H1 (cell line): ENCODE measurements at regions not wholly inside any gene's neighbourhood (a gene's known extent, or its start where the extent isn't known, plus 50 kb on each side); places are given as distances from the start of the nearest gene placed in this dataset.

Experiments used
- CEBPB ChIP-seq: IDR thresholded peaks from 2 replicates; pipeline ENCODE4 v1.6.1; 2012; ENCODE audit warnings: low read depth, low read length
- CHD7 ChIP-seq: fragments of 300-600 bp; sonication (generic); IDR thresholded peaks from 2 replicates; pipeline ENCODE4 v1.7.1; 2012; ENCODE audit warnings: low read length, moderate library complexity, mild to moderate bottlenecking, inconsistent platforms; ENCODE audit not compliant: insufficient replicate concordance
- EZH2 ChIP-seq: fragments of 200-600 bp; sonication (generic); IDR thresholded peaks from 2 replicates; pipeline ENCODE4 v1.7.1; 2012; ENCODE audit warnings: low read depth, mild to moderate bottlenecking, moderate library complexity, low read length, inconsistent platforms; ENCODE audit not compliant: severe bottlenecking
- TF ChIP-seq, protein P1 (sequence below): IDR thresholded peaks from 2 replicates; pipeline ENCODE4 v1.6.1; 2012; ENCODE audit warnings: inconsistent platforms

- TF ChIP-seq CHD7 (no peak), EZH2 (no peak), CEBPB (no peak)
- TF ChIP-seq, protein P1, sequence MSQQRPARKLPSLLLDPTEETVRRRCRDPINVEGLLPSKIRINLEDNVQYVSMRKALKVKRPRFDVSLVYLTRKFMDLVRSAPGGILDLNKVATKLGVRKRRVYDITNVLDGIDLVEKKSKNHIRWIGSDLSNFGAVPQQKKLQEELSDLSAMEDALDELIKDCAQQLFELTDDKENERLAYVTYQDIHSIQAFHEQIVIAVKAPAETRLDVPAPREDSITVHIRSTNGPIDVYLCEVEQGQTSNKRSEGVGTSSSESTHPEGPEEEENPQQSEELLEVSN, result no peak
These were observed 187.1 kb downstream of the RPS24 start (continued) for GRCh38 chr10:78220781-78221180.
